ENCODE measurements at regions not wholly inside any gene's neighbourhood (a gene's known extent, or its start where the extent isn't known, plus 50 kb on each side); places are given as distances from the start of the nearest gene placed in this dataset.

DNA sequence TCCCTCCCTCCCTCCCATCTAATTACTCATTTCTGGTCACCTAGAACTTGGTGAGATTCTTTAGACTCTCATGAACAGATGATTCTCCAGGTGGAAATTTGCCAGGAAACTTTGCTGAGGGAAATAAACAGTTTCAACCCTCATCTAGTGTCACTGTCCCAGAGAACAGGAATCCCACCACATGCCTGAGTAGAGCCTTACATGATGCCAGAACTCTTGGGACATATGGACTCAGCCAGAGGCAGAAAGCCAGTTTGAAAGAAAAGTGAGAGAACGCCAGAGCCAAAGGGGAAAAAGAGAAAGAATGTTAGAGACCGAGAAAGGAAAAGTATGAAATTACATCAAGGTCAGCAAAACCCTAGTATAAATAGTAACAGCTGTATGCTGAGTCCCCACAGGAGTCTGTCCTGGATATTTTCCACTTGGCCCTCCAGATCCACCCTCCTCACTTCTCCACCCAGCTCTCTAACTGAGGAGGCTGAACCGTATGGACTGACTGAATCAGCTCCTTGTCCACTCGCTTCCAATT, 127.5 kb upstream of the COL21A1 start:
- TF ChIP-seq ATF3 (IDR thresholded peaks at IDR 0.05) (no peak), POLR2A (IDR thresholded peaks at IDR 0.05; ENCODE audit: borderline replicate concordance, extremely low read depth, insufficient read depth, insufficient read length) (no peak)

All from HCT116 (cell line).